ENCODE measurements at regions not wholly inside any gene's neighbourhood (a gene's known extent, or its start where the extent isn't known, plus 50 kb on each side); places are given as distances from the start of the nearest gene placed in this dataset.

DNA sequence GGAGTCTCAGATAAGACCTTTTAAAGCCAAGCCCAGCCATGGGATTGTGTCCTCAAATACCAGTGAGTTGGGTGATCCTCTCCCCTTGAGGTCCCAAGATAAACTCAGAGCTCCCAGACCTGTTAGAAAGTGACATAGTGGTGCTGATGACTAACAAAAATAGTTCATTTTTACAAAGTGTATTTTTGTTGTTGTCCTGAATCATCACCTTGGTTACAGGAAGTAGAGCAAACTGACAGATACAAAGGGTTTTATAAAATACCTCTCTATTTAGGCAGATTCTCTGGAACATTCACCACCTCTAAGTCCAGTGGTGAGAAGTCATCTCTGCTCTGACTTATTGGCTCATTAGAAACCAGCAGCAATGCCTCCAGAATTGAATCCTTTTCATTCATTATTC lies 259.3 kb downstream of the CEMIP2 start:
- TF ChIP-seq, protein P1, sequence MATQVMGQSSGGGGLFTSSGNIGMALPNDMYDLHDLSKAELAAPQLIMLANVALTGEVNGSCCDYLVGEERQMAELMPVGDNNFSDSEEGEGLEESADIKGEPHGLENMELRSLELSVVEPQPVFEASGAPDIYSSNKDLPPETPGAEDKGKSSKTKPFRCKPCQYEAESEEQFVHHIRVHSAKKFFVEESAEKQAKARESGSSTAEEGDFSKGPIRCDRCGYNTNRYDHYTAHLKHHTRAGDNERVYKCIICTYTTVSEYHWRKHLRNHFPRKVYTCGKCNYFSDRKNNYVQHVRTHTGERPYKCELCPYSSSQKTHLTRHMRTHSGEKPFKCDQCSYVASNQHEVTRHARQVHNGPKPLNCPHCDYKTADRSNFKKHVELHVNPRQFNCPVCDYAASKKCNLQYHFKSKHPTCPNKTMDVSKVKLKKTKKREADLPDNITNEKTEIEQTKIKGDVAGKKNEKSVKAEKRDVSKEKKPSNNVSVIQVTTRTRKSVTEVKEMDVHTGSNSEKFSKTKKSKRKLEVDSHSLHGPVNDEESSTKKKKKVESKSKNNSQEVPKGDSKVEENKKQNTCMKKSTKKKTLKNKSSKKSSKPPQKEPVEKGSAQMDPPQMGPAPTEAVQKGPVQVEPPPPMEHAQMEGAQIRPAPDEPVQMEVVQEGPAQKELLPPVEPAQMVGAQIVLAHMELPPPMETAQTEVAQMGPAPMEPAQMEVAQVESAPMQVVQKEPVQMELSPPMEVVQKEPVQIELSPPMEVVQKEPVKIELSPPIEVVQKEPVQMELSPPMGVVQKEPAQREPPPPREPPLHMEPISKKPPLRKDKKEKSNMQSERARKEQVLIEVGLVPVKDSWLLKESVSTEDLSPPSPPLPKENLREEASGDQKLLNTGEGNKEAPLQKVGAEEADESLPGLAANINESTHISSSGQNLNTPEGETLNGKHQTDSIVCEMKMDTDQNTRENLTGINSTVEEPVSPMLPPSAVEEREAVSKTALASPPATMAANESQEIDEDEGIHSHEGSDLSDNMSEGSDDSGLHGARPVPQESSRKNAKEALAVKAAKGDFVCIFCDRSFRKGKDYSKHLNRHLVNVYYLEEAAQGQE (IDR thresholded peaks at IDR 0.05; ENCODE audit: insufficient read depth in 1 of 2, low read depth in 2 of 2, low read length in 2 of 2), result no peak
- TF ChIP-seq FOXP2 (optimal IDR thresholded peaks at IDR 0.05; ENCODE audit: borderline replicate concordance, extremely low read depth, extremely low read length, insufficient read depth) (no peak), TAF1 (IDR thresholded peaks at IDR 0.05; ENCODE audit: borderline replicate concordance, insufficient read depth, low read length) (no peak), SIN3A (IDR thresholded peaks at IDR 0.05; ENCODE audit: borderline replicate concordance, insufficient read depth, low read length) (no peak), POLR2AphosphoS5 (IDR thresholded peaks at IDR 0.05; ENCODE audit: low read depth, low read length) (no peak)

GRCh38 chr9:71506821-71507220 lies 261.5 kb downstream of the CEMIP2 start:
- TF ChIP-seq FOXP2 (optimal IDR thresholded peaks at IDR 0.05; ENCODE audit: borderline replicate concordance, extremely low read depth, extremely low read length, insufficient read depth), result no peak
- TF ChIP-seq SIN3A (IDR thresholded peaks at IDR 0.05; ENCODE audit: borderline replicate concordance, insufficient read depth, low read length), result no peak
- TF ChIP-seq POLR2AphosphoS5 (IDR thresholded peaks at IDR 0.05; ENCODE audit: low read depth, low read length), result no peak
- TF ChIP-seq, protein P1 (IDR thresholded peaks at IDR 0.05; ENCODE audit: insufficient read depth in 1 of 2, low read depth in 2 of 2, low read length in 2 of 2), result no peak
- TF ChIP-seq TAF1 (IDR thresholded peaks at IDR 0.05; ENCODE audit: borderline replicate concordance, insufficient read depth, low read length), result no peak

- no peak for TF ChIP-seq FOXP2 (optimal IDR thresholded peaks at IDR 0.05; ENCODE audit: borderline replicate concordance, extremely low read depth, extremely low read length, insufficient read depth)
- TF ChIP-seq, protein P1 (IDR thresholded peaks at IDR 0.05; ENCODE audit: insufficient read depth in 1 of 2, low read depth in 2 of 2, low read length in 2 of 2), result no peak
- no peak for TF ChIP-seq SIN3A (IDR thresholded peaks at IDR 0.05; ENCODE audit: borderline replicate concordance, insufficient read depth, low read length)
- TF ChIP-seq TAF1 (IDR thresholded peaks at IDR 0.05; ENCODE audit: borderline replicate concordance, insufficient read depth, low read length), result no peak
- no peak for TF ChIP-seq POLR2AphosphoS5 (IDR thresholded peaks at IDR 0.05; ENCODE audit: low read depth, low read length)
These were observed 263.7 kb downstream of the CEMIP2 start for GRCh38 chr9:71504636-71505035.

DNA sequence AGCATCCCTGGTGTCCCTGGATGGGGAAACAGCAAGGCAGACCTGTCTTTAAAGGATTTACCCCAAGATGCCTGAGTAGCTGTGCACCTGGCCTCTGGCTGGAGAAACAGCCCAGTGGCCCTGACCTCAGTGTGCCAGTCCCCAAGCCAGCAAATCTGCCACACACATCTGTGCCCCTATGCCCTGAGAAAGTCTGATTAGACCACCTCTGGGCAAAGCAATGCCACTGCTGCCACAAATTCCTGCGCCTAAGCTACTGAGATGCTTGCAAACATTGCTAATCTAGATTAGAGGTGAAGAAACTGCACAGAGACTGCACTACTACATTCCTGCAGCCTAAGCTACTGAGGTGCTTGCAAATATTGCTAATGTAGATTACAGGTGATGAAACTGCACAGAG lies 269.6 kb downstream of the CEMIP2 start:
- no peak for TF ChIP-seq SIN3A (IDR thresholded peaks at IDR 0.05; ENCODE audit: borderline replicate concordance, insufficient read depth, low read length)
- no peak for TF ChIP-seq FOXP2 (optimal IDR thresholded peaks at IDR 0.05; ENCODE audit: borderline replicate concordance, extremely low read depth, extremely low read length, insufficient read depth)
- TF ChIP-seq POLR2AphosphoS5 (IDR thresholded peaks at IDR 0.05; ENCODE audit: low read depth, low read length), result no peak
- no peak for TF ChIP-seq TAF1 (IDR thresholded peaks at IDR 0.05; ENCODE audit: borderline replicate concordance, insufficient read depth, low read length)
- TF ChIP-seq, protein P1 (IDR thresholded peaks at IDR 0.05; ENCODE audit: insufficient read depth in 1 of 2, low read depth in 2 of 2, low read length in 2 of 2), result no peak

GRCh38 chr9:71490810-71491209 lies 277.5 kb downstream of the CEMIP2 start:
- TF ChIP-seq POLR2AphosphoS5 (IDR thresholded peaks at IDR 0.05; ENCODE audit: low read depth, low read length) (no peak), TAF1 (IDR thresholded peaks at IDR 0.05; ENCODE audit: borderline replicate concordance, insufficient read depth, low read length) (no peak), SIN3A (IDR thresholded peaks at IDR 0.05; ENCODE audit: borderline replicate concordance, insufficient read depth, low read length) (no peak), FOXP2 (optimal IDR thresholded peaks at IDR 0.05; ENCODE audit: borderline replicate concordance, extremely low read depth, extremely low read length, insufficient read depth) (no peak)
- TF ChIP-seq, protein P1 (IDR thresholded peaks at IDR 0.05; ENCODE audit: insufficient read depth in 1 of 2, low read depth in 2 of 2, low read length in 2 of 2), result no peak

Data from PFSK-1 (cell line).